ENCODE measurements at regions not wholly inside any gene's neighbourhood (a gene's known extent, or its start where the extent isn't known, plus 50 kb on each side); places are given as distances from the start of the nearest gene placed in this dataset.

GRCh38 chr4:85107553-85107952 is 141.1 kb upstream of the WDFY3 start:
- H3K36me3 ChIP-seq (ENCODE audit: insufficient read depth, low read length) = no peaks in the 10 kb centered on the region
- no peaks in the 10 kb centered on the region for H4K20me1 ChIP-seq (ENCODE audit: insufficient read depth, low read depth, low read length)
- H3K79me2 ChIP-seq (ENCODE audit: low read length) = no peaks in the 10 kb centered on the region
- H3K4me1 ChIP-seq (ENCODE audit: low read length) = peaks cover 7% of the 10 kb centered on the region
- H3K27me3 ChIP-seq (ENCODE audit: low read length) = no peaks in the 10 kb centered on the region; the same call in 1 of the 2 replicates
- no peak for DNase-seq
- H3K27ac ChIP-seq (ENCODE audit: low read length) = no peak overlapping the region
- no peaks in the 10 kb centered on the region for H3K9me2 ChIP-seq (replicated peaks; ENCODE audit: insufficient read depth, low read length)
- H3K4me3 ChIP-seq (ENCODE audit: low read length) = no peak overlapping the region
- no peak overlapping the region for H3K4me2 ChIP-seq (ENCODE audit: low read depth, low read length, poor library complexity, severe bottlenecking)
- H3K9ac ChIP-seq (ENCODE audit: low read length) = no peak overlapping the region
- H3K9me3 ChIP-seq (ENCODE audit: low read length) = no peaks in the 10 kb centered on the region
- no peak overlapping the region for H2AFZ ChIP-seq (ENCODE audit: low read length)

- Histone ChIP-seq H2AFZ (ENCODE audit: low read length) (no peak overlapping the region), H3K27me3 (ENCODE audit: low read length) (no peaks in the 10 kb centered on the region), H3K27ac (ENCODE audit: low read length) (no peak overlapping the region), H4K20me1 (ENCODE audit: insufficient read depth, low read depth, low read length) (no peaks in the 10 kb centered on the region), H3K36me3 (ENCODE audit: insufficient read depth, low read length) (no peaks in the 10 kb centered on the region), H3K4me3 (ENCODE audit: low read length) (no peak overlapping the region), H3K9ac (ENCODE audit: low read length) (no peak overlapping the region), H3K4me2 (ENCODE audit: low read depth, low read length, poor library complexity, severe bottlenecking) (no peak overlapping the region), H3K79me2 (ENCODE audit: low read length) (no peaks in the 10 kb centered on the region), H3K9me2 (replicated peaks; ENCODE audit: insufficient read depth, low read length) (no peaks in the 10 kb centered on the region), H3K4me1 (ENCODE audit: low read length) (no peaks in the 10 kb centered on the region), H3K9me3 (ENCODE audit: low read length) (no peaks in the 10 kb centered on the region)
- no peak for DNase-seq
Measured at GRCh38 chr4:85113706-85114105, 147.2 kb upstream of the WDFY3 start.

GRCh38 chr4:85114526-85114925 is 148.0 kb upstream of the WDFY3 start:
- H4K20me1 ChIP-seq (ENCODE audit: insufficient read depth, low read depth, low read length) = no peaks in the 10 kb centered on the region
- no peak overlapping the region for H3K27ac ChIP-seq (ENCODE audit: low read length)
- H3K27me3 ChIP-seq (ENCODE audit: low read length) = no peaks in the 10 kb centered on the region

GRCh38 chr4:85116008-85116407 is 149.5 kb upstream of the WDFY3 start:
- Histone ChIP-seq H3K4me2 (ENCODE audit: low read depth, low read length, poor library complexity, severe bottlenecking) (no peak overlapping the region), H2AFZ (ENCODE audit: low read length) (no peak overlapping the region), H3K4me3 (ENCODE audit: low read length) (no peak overlapping the region), H3K27me3 (ENCODE audit: low read length) (no peaks in the 10 kb centered on the region), H3K27ac (ENCODE audit: low read length) (no peak overlapping the region), H3K9ac (ENCODE audit: low read length) (no peak overlapping the region), H3K9me3 (ENCODE audit: low read length) (no peaks in the 10 kb centered on the region), H3K79me2 (ENCODE audit: low read length) (no peaks in the 10 kb centered on the region), H3K4me1 (ENCODE audit: low read length) (no peaks in the 10 kb centered on the region), H3K36me3 (ENCODE audit: insufficient read depth, low read length) (no peaks in the 10 kb centered on the region), H4K20me1 (ENCODE audit: insufficient read depth, low read depth, low read length) (no peaks in the 10 kb centered on the region), H3K9me2 (replicated peaks; ENCODE audit: insufficient read depth, low read length) (no peaks in the 10 kb centered on the region)
- DNase-seq = no peak

More at GRCh38 chr4:85114526-85114925, 148.0 kb upstream of the WDFY3 start:
- no peaks in the 10 kb centered on the region for H3K4me1 ChIP-seq (ENCODE audit: low read length)
- no peaks in the 10 kb centered on the region for H3K36me3 ChIP-seq (ENCODE audit: insufficient read depth, low read length)
- H3K4me3 ChIP-seq (ENCODE audit: low read length) = no peak overlapping the region
- no peaks in the 10 kb centered on the region for H3K9me2 ChIP-seq (replicated peaks; ENCODE audit: insufficient read depth, low read length)
- H3K4me2 ChIP-seq (ENCODE audit: low read depth, low read length, poor library complexity, severe bottlenecking) = no peak overlapping the region
- H3K79me2 ChIP-seq (ENCODE audit: low read length) = no peaks in the 10 kb centered on the region
- H3K9ac ChIP-seq (ENCODE audit: low read length) = no peak overlapping the region
- no peaks in the 10 kb centered on the region for H3K9me3 ChIP-seq (ENCODE audit: low read length)
- H2AFZ ChIP-seq (ENCODE audit: low read length) = no peak overlapping the region
- DNase-seq = no peak

GRCh38 chr4:85125688-85126087 is 159.2 kb upstream of the WDFY3 start:
- Histone ChIP-seq H3K9me3 (ENCODE audit: low read length) (no peaks in the 10 kb centered on the region), H3K79me2 (ENCODE audit: low read length) (no peaks in the 10 kb centered on the region), H3K27me3 (ENCODE audit: low read length) (no peaks in the 10 kb centered on the region; the same call in 1 of the 2 replicates), H3K27ac (ENCODE audit: low read length) (no peak overlapping the region), H4K20me1 (ENCODE audit: insufficient read depth, low read depth, low read length) (no peaks in the 10 kb centered on the region), H3K4me1 (ENCODE audit: low read length) (no peaks in the 10 kb centered on the region), H3K9ac (ENCODE audit: low read length) (no peak overlapping the region), H2AFZ (ENCODE audit: low read length) (no peak overlapping the region), H3K36me3 (ENCODE audit: insufficient read depth, low read length) (no peaks in the 10 kb centered on the region), H3K9me2 (replicated peaks; ENCODE audit: insufficient read depth, low read length) (no peaks in the 10 kb centered on the region), H3K4me2 (ENCODE audit: low read depth, low read length, poor library complexity, severe bottlenecking) (no peak overlapping the region), H3K4me3 (ENCODE audit: low read length) (no peak overlapping the region)
- DNase-seq = no peak

- Histone ChIP-seq H3K79me2 (ENCODE audit: low read length) (no peaks in the 10 kb centered on the region), H3K36me3 (ENCODE audit: insufficient read depth, low read length) (no peaks in the 10 kb centered on the region), H3K9me3 (ENCODE audit: low read length) (no peaks in the 10 kb centered on the region), H3K27ac (ENCODE audit: low read length) (no peak overlapping the region), H3K9ac (ENCODE audit: low read length) (no peak overlapping the region), H2AFZ (ENCODE audit: low read length) (no peak overlapping the region), H3K27me3 (ENCODE audit: low read length) (no peaks in the 10 kb centered on the region; the same call in 1 of the 2 replicates), H3K4me2 (ENCODE audit: low read depth, low read length, poor library complexity, severe bottlenecking) (no peak overlapping the region), H3K4me3 (ENCODE audit: low read length) (no peak overlapping the region), H3K9me2 (replicated peaks; ENCODE audit: insufficient read depth, low read length) (no peaks in the 10 kb centered on the region), H3K4me1 (ENCODE audit: low read length) (no peaks in the 10 kb centered on the region), H4K20me1 (ENCODE audit: insufficient read depth, low read depth, low read length) (no peaks in the 10 kb centered on the region)
- DNase-seq = no peak
Measured at GRCh38 chr4:85126991-85127591, 160.6 kb upstream of the WDFY3 start.

GRCh38 chr4:85127653-85128052 is 161.2 kb upstream of the WDFY3 start:
- H3K79me2 ChIP-seq (ENCODE audit: low read length) = no peaks in the 10 kb centered on the region
- no peaks in the 10 kb centered on the region for H3K9me2 ChIP-seq (replicated peaks; ENCODE audit: insufficient read depth, low read length)

GRCh38 chr4:85128246-85129204 is 162.0 kb upstream of the WDFY3 start:
- H3K36me3 ChIP-seq (ENCODE audit: insufficient read depth, low read length) = no peaks in the 10 kb centered on the region
- no peak overlapping the region for H2AFZ ChIP-seq (ENCODE audit: low read length)
- H3K9me3 ChIP-seq (ENCODE audit: low read length) = no peaks in the 10 kb centered on the region
- no peaks in the 10 kb centered on the region for H3K4me1 ChIP-seq (ENCODE audit: low read length)
- no peak overlapping the region for H3K4me2 ChIP-seq (ENCODE audit: low read depth, low read length, poor library complexity, severe bottlenecking)
- no peak overlapping the region for H3K4me3 ChIP-seq (ENCODE audit: low read length)
- no peak overlapping the region for H3K27ac ChIP-seq (ENCODE audit: low read length)
- no peak for DNase-seq
- H3K27me3 ChIP-seq (ENCODE audit: low read length) = no peaks in the 10 kb centered on the region
- no peaks in the 10 kb centered on the region for H3K79me2 ChIP-seq (ENCODE audit: low read length)
- H3K9ac ChIP-seq (ENCODE audit: low read length) = no peak overlapping the region
- H3K9me2 ChIP-seq (replicated peaks; ENCODE audit: insufficient read depth, low read length) = no peaks in the 10 kb centered on the region
- no peaks in the 10 kb centered on the region for H4K20me1 ChIP-seq (ENCODE audit: insufficient read depth, low read depth, low read length)

More at GRCh38 chr4:85127653-85128052, 161.2 kb upstream of the WDFY3 start:
- Histone ChIP-seq H3K4me1 (ENCODE audit: low read length) (no peaks in the 10 kb centered on the region), H3K4me2 (ENCODE audit: low read depth, low read length, poor library complexity, severe bottlenecking) (no peak overlapping the region), H3K36me3 (ENCODE audit: insufficient read depth, low read length) (no peaks in the 10 kb centered on the region), H3K27me3 (ENCODE audit: low read length) (no peaks in the 10 kb centered on the region), H4K20me1 (ENCODE audit: insufficient read depth, low read depth, low read length) (no peaks in the 10 kb centered on the region), H3K4me3 (ENCODE audit: low read length) (no peak overlapping the region), H3K9me3 (ENCODE audit: low read length) (no peaks in the 10 kb centered on the region), H3K27ac (ENCODE audit: low read length) (no peak overlapping the region), H2AFZ (ENCODE audit: low read length) (no peak overlapping the region), H3K9ac (ENCODE audit: low read length) (no peak overlapping the region)
- DNase-seq = peak; percentile 69

Data from Karpas-422 (cell line).